HuH-7.5 (cell line): ENCODE measurements at regions not wholly inside any gene's neighbourhood (a gene's known extent, or its start where the extent isn't known, plus 50 kb on each side); places are given as distances from the start of the nearest gene placed in this dataset.

ENCODE experiments used
- DNase-seq: peaks from one replicate; pipeline ENCODE4 v3.0.0; 2011; ENCODE audit warnings: low spot score

- no peak for DNase-seq
These were observed 69.7 kb downstream of the SKA1 start for GRCh38 chr18:50444539-50444938.

GRCh38 chr18:50446629-50447028 is 71.8 kb downstream of the SKA1 start:
- DNase-seq, result no peak

- DNase-seq, result no peak
These were observed 72.4 kb downstream of the SKA1 start for GRCh38 chr18:50447102-50447741.

- DNase-seq, result no peak
These were observed 73.1 kb downstream of the SKA1 start for GRCh38 chr18:50447952-50448351.

GRCh38 chr18:50451100-50451842 is 76.4 kb downstream of the SKA1 start:
- no peak for DNase-seq

GRCh38 chr18:50453014-50453680 is 78.3 kb downstream of the SKA1 start:
- no peak for DNase-seq

- no peak for DNase-seq
These were observed 78.9 kb downstream of the SKA1 start for GRCh38 chr18:50453732-50454131.

GRCh38 chr18:50454387-50454988 is 79.6 kb downstream of the SKA1 start:
- DNase-seq, result no peak

- DNase-seq, result no peak
These were observed 81.4 kb downstream of the SKA1 start for GRCh38 chr18:50456285-50456684.

- no peak for DNase-seq
These were observed 82.8 kb downstream of the SKA1 start for GRCh38 chr18:50457639-50458038.

- DNase-seq, result no peak
These were observed 83.5 kb downstream of the SKA1 start for GRCh38 chr18:50458366-50458765.

- DNase-seq, result no peak
These were observed 84.0 kb downstream of the SKA1 start for GRCh38 chr18:50458796-50459195.

- DNase-seq, result no peak
These were observed 85.2 kb downstream of the SKA1 start for GRCh38 chr18:50460062-50460461.

- no peak for DNase-seq
These were observed 85.9 kb downstream of the SKA1 start for GRCh38 chr18:50460716-50461115.

GRCh38 chr18:50461251-50461650 is 86.4 kb downstream of the SKA1 start:
- no peak for DNase-seq

GRCh38 chr18:50465211-50466153 is 90.6 kb downstream of the SKA1 start:
- no peak for DNase-seq

- no peak for DNase-seq
These were observed 91.8 kb downstream of the SKA1 start for GRCh38 chr18:50466634-50467033.

- no peak for DNase-seq
These were observed 91.1 kb upstream of the MAPK4 start for GRCh38 chr18:50468807-50469206.

- DNase-seq, result no peak
These were observed 90.5 kb upstream of the MAPK4 start for GRCh38 chr18:50469380-50469781.

- DNase-seq, result no peak
These were observed 86.9 kb upstream of the MAPK4 start for GRCh38 chr18:50472941-50473340.

GRCh38 chr18:50473881-50474280 is 86.0 kb upstream of the MAPK4 start:
- no peak for DNase-seq
